T-helper 2 cell treated with Interferon-gamma antibody and Interleukin-4, amounts not matched to agents 5 μg/mL and 100 μg/mL, for 36 hours (primary cell): ENCODE measurements at regions not wholly inside any gene's neighbourhood (a gene's known extent, or its start where the extent isn't known, plus 50 kb on each side); places are given as distances from the start of the nearest gene placed in this dataset.

ENCODE experiments used
- DNase-seq: peaks from one replicate; pipeline ENCODE4 v3.0.0; 2021; ENCODE audit warnings: low spot score
- H3K27ac Mint-ChIP-seq: one replicate; pipeline ENCODE4 v1.8.0; 2021; ENCODE audit warnings: mild to moderate bottlenecking, mixed read lengths
- H3K27me3 Mint-ChIP-seq: one replicate; pipeline ENCODE4 v1.8.0; 2021; ENCODE audit warnings: low read depth, mixed read lengths
- H3K36me3 Mint-ChIP-seq: one replicate; pipeline ENCODE4 v1.8.0; 2021; ENCODE audit warnings: low read depth, mixed read lengths
- H3K4me1 Mint-ChIP-seq: one replicate; pipeline ENCODE4 v1.8.0; 2021; ENCODE audit warnings: low read depth, mixed read lengths
- H3K4me3 Mint-ChIP-seq: one replicate; pipeline ENCODE4 v1.8.0; 2022; ENCODE audit warnings: mild to moderate bottlenecking, moderate library complexity, mixed read lengths
- H3K9me3 Mint-ChIP-seq: one replicate; pipeline ENCODE4 v1.8.0; 2021; ENCODE audit warnings: mixed read lengths

- Mint-ChIP-seq H3K4me1 (peaks cover 1% of the 10 kb centered on the region), H3K27ac (no peak overlapping the region), H3K36me3 (no peaks in the 10 kb centered on the region), H3K9me3 (no peaks in the 10 kb centered on the region), H3K4me3 (no peak overlapping the region), H3K27me3 (peaks cover 41% of the 10 kb centered on the region)
- DNase-seq: no peak
These were observed 218.5 kb downstream of the TRIB2 start for GRCh38 chr2:12935222-12935621.

- peaks cover 1% of the 10 kb centered on the region for H3K4me1 Mint-ChIP-seq
- no peak overlapping the region for H3K4me3 Mint-ChIP-seq
- H3K27me3 Mint-ChIP-seq: peaks cover 37% of the 10 kb centered on the region
- no peaks in the 10 kb centered on the region for H3K36me3 Mint-ChIP-seq
- H3K27ac Mint-ChIP-seq: no peak overlapping the region
- no peaks in the 10 kb centered on the region for H3K9me3 Mint-ChIP-seq
- DNase-seq: no peak
These were observed 219.1 kb downstream of the TRIB2 start for GRCh38 chr2:12935796-12936195.

GRCh38 chr2:12941203-12941602, 224.5 kb downstream of the TRIB2 start:
- Mint-ChIP-seq H3K27me3 (peaks cover 22% of the 10 kb centered on the region), H3K4me1 (no peaks in the 10 kb centered on the region), H3K9me3 (peaks cover 13% of the 10 kb centered on the region), H3K27ac (no peak overlapping the region), H3K36me3 (no peaks in the 10 kb centered on the region), H3K4me3 (no peak overlapping the region)
- no peak for DNase-seq

GRCh38 chr2:12948231-12948960, 231.7 kb downstream of the TRIB2 start:
- Mint-ChIP-seq H3K36me3 (no peaks in the 10 kb centered on the region), H3K4me3 (no peak overlapping the region), H3K27ac (no peak overlapping the region), H3K9me3 (no peaks in the 10 kb centered on the region), H3K4me1 (peaks cover 36% of the 10 kb centered on the region), H3K27me3 (peaks cover 42% of the 10 kb centered on the region)
- DNase-seq: no peak

- Mint-ChIP-seq H3K4me3 (peak overlapping the region; percentile 2), H3K27ac (peak overlapping the region; percentile 21), H3K4me1 (peaks cover 36% of the 10 kb centered on the region), H3K36me3 (no peaks in the 10 kb centered on the region), H3K9me3 (peaks cover 3% of the 10 kb centered on the region), H3K27me3 (peaks cover 48% of the 10 kb centered on the region)
- peak; percentile 35 for DNase-seq
These were observed 232.2 kb downstream of the TRIB2 start for GRCh38 chr2:12948961-12949353.

- no peak overlapping the region for H3K4me3 Mint-ChIP-seq
- peaks cover 36% of the 10 kb centered on the region for H3K4me1 Mint-ChIP-seq
- H3K36me3 Mint-ChIP-seq: no peaks in the 10 kb centered on the region
- DNase-seq: no peak
- H3K27ac Mint-ChIP-seq: peak overlapping the region; percentile 21
- H3K9me3 Mint-ChIP-seq: peaks cover 5% of the 10 kb centered on the region
- H3K27me3 Mint-ChIP-seq: peaks cover 50% of the 10 kb centered on the region
These were observed 232.7 kb downstream of the TRIB2 start for GRCh38 chr2:12949406-12949805.

- DNase-seq: no peak
- Mint-ChIP-seq H3K27ac (no peak overlapping the region), H3K9me3 (peaks cover 5% of the 10 kb centered on the region), H3K36me3 (no peaks in the 10 kb centered on the region), H3K27me3 (peaks cover 47% of the 10 kb centered on the region), H3K4me1 (peaks cover 36% of the 10 kb centered on the region), H3K4me3 (peak overlapping the region; percentile 53)
These were observed 233.4 kb downstream of the TRIB2 start for GRCh38 chr2:12950174-12950573.

- no peak overlapping the region for H3K27ac Mint-ChIP-seq
- no peak for DNase-seq
- H3K27me3 Mint-ChIP-seq: peaks cover 48% of the 10 kb centered on the region
- peaks cover 36% of the 10 kb centered on the region for H3K4me1 Mint-ChIP-seq
- H3K4me3 Mint-ChIP-seq: no peak overlapping the region
- H3K36me3 Mint-ChIP-seq: no peaks in the 10 kb centered on the region
- H3K9me3 Mint-ChIP-seq: peaks cover 5% of the 10 kb centered on the region
These were observed 234.4 kb downstream of the TRIB2 start for GRCh38 chr2:12950957-12951656.

GRCh38 chr2:12951657-12951973, 234.9 kb downstream of the TRIB2 start:
- no peak for DNase-seq
- Mint-ChIP-seq H3K27ac (no peak overlapping the region), H3K27me3 (peaks cover 51% of the 10 kb centered on the region), H3K36me3 (no peaks in the 10 kb centered on the region), H3K4me1 (peaks cover 36% of the 10 kb centered on the region), H3K4me3 (no peak overlapping the region), H3K9me3 (peaks cover 5% of the 10 kb centered on the region)

GRCh38 chr2:12953596-12953995, 236.9 kb downstream of the TRIB2 start:
- no peak overlapping the region for H3K4me3 Mint-ChIP-seq
- H3K4me1 Mint-ChIP-seq: peaks cover 30% of the 10 kb centered on the region
- peaks cover 58% of the 10 kb centered on the region for H3K27me3 Mint-ChIP-seq
- H3K36me3 Mint-ChIP-seq: no peaks in the 10 kb centered on the region
- H3K27ac Mint-ChIP-seq: no peak overlapping the region
- H3K9me3 Mint-ChIP-seq: peaks cover 10% of the 10 kb centered on the region
- DNase-seq: no peak

- Mint-ChIP-seq H3K36me3 (peaks cover 9% of the 10 kb centered on the region), H3K9me3 (peaks cover 22% of the 10 kb centered on the region), H3K27me3 (peaks cover 64% of the 10 kb centered on the region), H3K4me3 (no peak overlapping the region), H3K4me1 (peaks cover 14% of the 10 kb centered on the region), H3K27ac (no peak overlapping the region)
- no peak for DNase-seq
These were observed 239.1 kb downstream of the TRIB2 start for GRCh38 chr2:12955864-12956263.

GRCh38 chr2:12957251-12957650, 240.5 kb downstream of the TRIB2 start:
- Mint-ChIP-seq H3K4me1 (peaks cover 8% of the 10 kb centered on the region), H3K9me3 (peaks cover 28% of the 10 kb centered on the region), H3K27ac (no peak overlapping the region), H3K4me3 (no peak overlapping the region), H3K36me3 (peaks cover 10% of the 10 kb centered on the region), H3K27me3 (peaks cover 59% of the 10 kb centered on the region)
- no peak for DNase-seq

GRCh38 chr2:12959935-12960334, 243.2 kb downstream of the TRIB2 start:
- DNase-seq: no peak
- H3K36me3 Mint-ChIP-seq: peaks cover 17% of the 10 kb centered on the region
- peaks cover 19% of the 10 kb centered on the region for H3K4me1 Mint-ChIP-seq
- peaks cover 26% of the 10 kb centered on the region for H3K9me3 Mint-ChIP-seq
- no peak overlapping the region for H3K4me3 Mint-ChIP-seq
- no peak overlapping the region for H3K27ac Mint-ChIP-seq
- H3K27me3 Mint-ChIP-seq: peaks cover 44% of the 10 kb centered on the region

GRCh38 chr2:12960671-12961070, 243.9 kb downstream of the TRIB2 start:
- H3K4me1 Mint-ChIP-seq: peaks cover 25% of the 10 kb centered on the region
- peaks cover 39% of the 10 kb centered on the region for H3K27me3 Mint-ChIP-seq
- no peak overlapping the region for H3K27ac Mint-ChIP-seq

More at GRCh38 chr2:12960671-12961070, 243.9 kb downstream of the TRIB2 start:
- Mint-ChIP-seq H3K4me3 (no peak overlapping the region), H3K36me3 (peaks cover 19% of the 10 kb centered on the region), H3K9me3 (peaks cover 30% of the 10 kb centered on the region)
- DNase-seq: no peak
